Muscle of leg (tissue), 3 donors: ENCODE measurements at regions not wholly inside any gene's neighbourhood (a gene's known extent, or its start where the extent isn't known, plus 50 kb on each side); places are given as distances from the start of the nearest gene placed in this dataset.

Experiments used
- DNase-seq: peaks from one replicate; pipeline ENCODE4 v3.0.0; 2013
- H3K27ac ChIP-seq: one replicate; pipeline ENCODE4 v1.5.1; 2013; ENCODE audit warnings: mild to moderate bottlenecking, low read length, control low read depth
- H3K27me3 ChIP-seq: one replicate; pipeline ENCODE4 v1.6.1; 2013; ENCODE audit warnings: low read length; ENCODE audit not compliant: control insufficient read depth, insufficient read depth
- H3K36me3 ChIP-seq: one replicate; pipeline ENCODE4 v1.6.1; 2013; ENCODE audit warnings: low read length; ENCODE audit not compliant: control insufficient read depth, insufficient read depth
- H3K4me1 ChIP-seq: one replicate; pipeline ENCODE4 v1.6.1; 2013; ENCODE audit warnings: low read length; ENCODE audit not compliant: control insufficient read depth, insufficient read depth
- H3K4me3 ChIP-seq: one replicate; pipeline ENCODE4 v1.5.1; 2013; ENCODE audit warnings: low read length, control low read depth
- H3K9me3 ChIP-seq: replicated peaks from 2 replicates; pipeline ENCODE4 v1.6.1; 2013; ENCODE audit warnings: low read depth, low read length; ENCODE audit not compliant: control insufficient read depth
- WGBS: methylation state at CpG from one replicate; pipeline ENCODE4 v1.1.5; 2013; ENCODE audit warnings: missing lambda C conversion rate; ENCODE audit not compliant: insufficient coverage; 5-methylcytosine and 5-hydroxymethylcytosine counted together

GRCh38 chr4:38241541-38241940 lies 281.3 kb downstream of the PTTG2 start:
- Histone ChIP-seq H3K36me3 (no peaks in the 10 kb centered on the region), H3K27me3 (no peaks in the 10 kb centered on the region), H3K9me3 (no peaks in the 10 kb centered on the region), H3K4me1 (peaks cover 5% of the 10 kb centered on the region), H3K4me3 (no peak overlapping the region), H3K27ac (no peak overlapping the region)
- whole genome bisulfite sequencing = 75% methylated on average over 1 of the region's 2 CpGs
- no peak for DNase-seq

DNA sequence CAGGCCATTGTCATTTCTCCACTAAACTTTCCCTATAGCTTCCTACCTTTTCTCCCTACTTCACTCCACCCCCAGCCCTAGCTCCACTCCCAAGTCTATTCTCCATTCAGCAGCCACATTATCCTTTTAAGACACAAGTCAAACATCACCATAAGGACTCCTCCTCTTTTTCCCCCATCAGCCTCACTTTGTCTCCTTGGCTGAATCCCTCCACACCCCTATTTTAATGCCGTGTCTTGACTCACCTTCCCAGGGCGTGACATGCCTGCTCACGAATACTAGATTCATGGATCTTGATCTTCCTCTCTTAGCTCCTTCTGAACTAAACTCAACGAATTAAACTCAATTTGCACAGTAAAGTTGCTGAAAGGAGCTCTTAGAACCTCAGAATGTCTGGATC lies 281.9 kb downstream of the PTTG2 start:
- no peaks in the 10 kb centered on the region for H3K36me3 ChIP-seq
- WGBS = 100% methylated on average over 3 of the region's 4 CpGs
- DNase-seq = no peak
- no peaks in the 10 kb centered on the region for H3K4me1 ChIP-seq
- H3K4me3 ChIP-seq = no peak overlapping the region
- no peak overlapping the region for H3K27ac ChIP-seq
- no peaks in the 10 kb centered on the region for H3K27me3 ChIP-seq
- no peaks in the 10 kb centered on the region for H3K9me3 ChIP-seq

GRCh38 chr4:38242822-38243387 lies 282.7 kb downstream of the PTTG2 start:
- no peak for DNase-seq
- Histone ChIP-seq H3K27me3 (no peaks in the 10 kb centered on the region), H3K9me3 (no peaks in the 10 kb centered on the region), H3K27ac (no peak overlapping the region), H3K4me1 (no peaks in the 10 kb centered on the region), H3K36me3 (no peaks in the 10 kb centered on the region), H3K4me3 (no peak overlapping the region)
- WGBS = 100% methylated on average over 1 of the region's 4 CpGs

DNA sequence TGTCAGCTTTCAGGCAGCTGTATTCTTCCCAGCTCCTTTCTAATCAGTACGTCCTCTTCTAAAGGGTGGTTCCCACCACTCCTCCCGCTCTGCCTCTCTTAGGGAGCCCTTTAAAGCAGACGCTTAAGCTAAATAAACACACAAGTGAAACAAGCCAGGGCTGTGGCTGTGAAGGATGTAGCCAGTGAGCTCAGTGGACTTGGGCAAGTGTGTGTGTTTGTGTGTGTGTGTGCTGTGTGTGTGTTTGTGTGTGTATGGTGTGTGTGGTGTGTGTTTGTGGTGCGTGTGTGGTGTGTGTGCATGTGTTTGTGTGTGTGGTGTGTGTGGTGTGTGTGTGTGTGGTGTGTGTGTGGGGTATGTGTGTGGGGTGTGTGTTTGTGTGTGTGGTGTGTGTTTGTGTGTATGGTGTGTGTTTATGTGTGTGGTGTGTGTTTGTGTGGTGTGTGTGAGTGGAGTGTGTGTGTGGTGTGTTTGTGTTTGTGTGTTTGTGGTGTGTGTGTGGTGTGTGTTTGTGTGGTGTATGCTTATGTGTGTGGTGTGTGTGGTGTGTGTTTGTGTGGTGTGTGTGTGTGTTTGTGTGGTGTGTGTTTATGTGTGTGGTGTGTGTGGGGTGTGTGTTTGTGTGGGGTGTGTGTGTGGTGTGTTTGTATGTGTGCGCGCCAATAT lies 283.3 kb downstream of the PTTG2 start:
- H3K4me3 ChIP-seq = no peak overlapping the region
- no peak overlapping the region for H3K27ac ChIP-seq
- H3K9me3 ChIP-seq = no peaks in the 10 kb centered on the region
- DNase-seq = no peak
- H3K36me3 ChIP-seq = no peaks in the 10 kb centered on the region
- H3K27me3 ChIP-seq = no peaks in the 10 kb centered on the region
- WGBS = 89% methylated on average over 1 of the region's 6 CpGs
- no peaks in the 10 kb centered on the region for H3K4me1 ChIP-seq

GRCh38 chr4:38254825-38255224 lies 294.6 kb downstream of the PTTG2 start:
- no CpG with 5 or more reads among the region's 1 CpG for WGBS
- Histone ChIP-seq H3K27ac (no peak overlapping the region), H3K9me3 (peaks cover 8% of the 10 kb centered on the region), H3K27me3 (no peaks in the 10 kb centered on the region), H3K36me3 (no peaks in the 10 kb centered on the region), H3K4me1 (no peaks in the 10 kb centered on the region), H3K4me3 (no peak overlapping the region)
- no peak for DNase-seq

DNA sequence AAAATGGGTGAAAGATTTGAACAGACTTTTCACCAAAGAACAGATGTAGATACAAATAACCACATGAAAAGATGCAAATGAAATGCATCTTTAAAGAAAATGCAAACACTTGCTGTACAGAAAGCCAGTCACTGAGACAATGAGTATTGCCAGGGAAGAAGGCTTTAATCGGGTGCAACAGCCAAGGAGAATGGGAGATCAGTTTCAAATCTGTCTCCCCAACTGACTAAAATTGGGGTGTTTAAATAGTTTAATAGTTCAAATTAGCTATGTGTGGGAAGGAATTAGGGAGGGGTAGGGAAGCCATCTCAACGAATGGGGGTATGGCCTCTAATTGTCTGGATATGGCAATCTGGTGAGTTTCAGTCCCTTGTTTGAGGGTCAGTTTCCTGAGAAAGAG lies 295.4 kb downstream of the PTTG2 start:
- peaks cover 4% of the 10 kb centered on the region for H3K9me3 ChIP-seq
- no peaks in the 10 kb centered on the region for H3K27me3 ChIP-seq
- no peaks in the 10 kb centered on the region for H3K4me1 ChIP-seq
- H3K27ac ChIP-seq = no peak overlapping the region
- H3K4me3 ChIP-seq = no peak overlapping the region
- H3K36me3 ChIP-seq = no peaks in the 10 kb centered on the region
- WGBS = 92% methylated on average over 1 of the region's 2 CpGs
- no peak for DNase-seq

GRCh38 chr4:38266616-38267015 lies 306.4 kb downstream of the PTTG2 start:
- DNase-seq = peak; percentile 59
- Histone ChIP-seq H3K4me3 (no peak overlapping the region), H3K36me3 (no peaks in the 10 kb centered on the region), H3K9me3 (no peaks in the 10 kb centered on the region), H3K27me3 (no peaks in the 10 kb centered on the region), H3K27ac (no peak overlapping the region), H3K4me1 (peaks cover 2% of the 10 kb centered on the region)
- 68% methylated on average over 2 of the region's 4 CpGs for WGBS

DNA sequence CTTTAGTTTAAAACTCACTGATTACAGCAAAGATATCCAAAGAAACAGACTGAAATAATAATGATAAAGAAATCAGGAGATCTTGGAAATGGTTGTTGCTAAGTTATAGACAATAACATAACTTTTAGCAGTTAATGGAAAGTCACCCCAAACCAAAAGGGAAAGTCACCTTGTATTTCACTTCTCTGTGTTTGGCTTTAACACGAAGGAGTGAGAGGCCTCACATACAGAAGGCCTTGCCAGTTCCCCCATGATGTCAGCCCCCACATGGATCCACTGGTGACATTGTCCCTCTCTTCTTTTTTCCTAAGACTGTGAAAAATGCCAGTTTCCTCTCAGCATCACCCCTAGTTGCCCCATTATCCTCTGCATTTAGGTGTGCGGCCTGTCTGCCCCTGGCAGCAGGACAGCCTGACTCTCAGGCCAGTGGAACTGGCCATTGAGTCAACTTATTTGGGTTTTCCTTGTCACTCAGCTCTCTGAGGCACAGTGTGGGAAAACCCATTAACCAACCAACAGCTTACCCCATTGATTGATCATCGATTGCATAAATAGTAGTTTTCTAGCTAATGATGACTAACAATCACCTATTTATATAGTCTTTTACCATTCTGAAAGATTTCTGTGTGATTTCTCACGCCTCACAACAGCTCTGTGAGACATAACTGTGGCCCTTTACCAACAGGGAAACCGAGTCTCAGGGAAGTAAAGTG lies 308.1 kb downstream of the PTTG2 start:
- no peak for DNase-seq
- no peaks in the 10 kb centered on the region for H3K9me3 ChIP-seq
- no peaks in the 10 kb centered on the region for H3K27me3 ChIP-seq
- H3K27ac ChIP-seq = no peak overlapping the region
- WGBS = 86% methylated on average over 2 of the region's 5 CpGs
- H3K36me3 ChIP-seq = no peaks in the 10 kb centered on the region
- peaks cover 2% of the 10 kb centered on the region for H3K4me1 ChIP-seq
- no peak overlapping the region for H3K4me3 ChIP-seq

- Histone ChIP-seq H3K27ac (no peak overlapping the region), H3K4me1 (peaks cover 2% of the 10 kb centered on the region), H3K27me3 (no peaks in the 10 kb centered on the region), H3K36me3 (no peaks in the 10 kb centered on the region), H3K4me3 (no peak overlapping the region), H3K9me3 (no peaks in the 10 kb centered on the region)
- no peak for DNase-seq
- no CpG with 5 or more reads among the region's 1 CpG for WGBS
Observed at GRCh38 chr4:38268837-38269236, 308.6 kb downstream of the PTTG2 start.

DNA sequence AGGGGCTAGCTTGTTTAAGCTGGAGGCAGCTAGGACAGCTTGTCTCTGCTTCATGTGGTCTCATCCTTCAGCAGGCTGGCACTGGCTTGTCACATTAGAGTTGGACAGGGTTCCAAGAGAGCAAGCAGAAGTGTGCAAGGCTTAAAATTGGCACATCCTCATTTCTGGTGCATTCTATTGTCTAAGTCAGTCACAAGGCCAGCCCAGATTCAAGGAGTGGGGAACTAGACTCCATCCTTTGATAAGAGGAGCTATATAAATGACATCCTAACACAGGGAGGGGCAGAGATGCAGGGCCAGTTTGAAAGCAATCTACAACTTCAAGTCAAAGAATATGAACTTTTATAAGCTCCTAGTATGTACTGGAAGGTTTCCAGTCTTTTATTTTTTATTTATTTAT lies 313.2 kb downstream of the PTTG2 start:
- Histone ChIP-seq H3K4me1 (no peaks in the 10 kb centered on the region), H3K9me3 (peaks cover 5% of the 10 kb centered on the region), H3K27ac (no peak overlapping the region), H3K4me3 (no peak overlapping the region), H3K36me3 (no peaks in the 10 kb centered on the region), H3K27me3 (no peaks in the 10 kb centered on the region)
- DNase-seq = peak; percentile 39
